Gastroesophageal sphincter (tissue), 3 donors: ENCODE measurements at regions not wholly inside any gene's neighbourhood (a gene's known extent, or its start where the extent isn't known, plus 50 kb on each side); places are given as distances from the start of the nearest gene placed in this dataset.

Experiments
- POLR2AphosphoS5 ChIP-seq: sonication (generic); formaldehyde crosslinking; IDR thresholded peaks from one replicate; pipeline ENCODE4 v1.6.1; 2017; ENCODE audit warnings: antibody characterized with exemption
- TF ChIP-seq, protein P1 (sequence below), 4 experiments: fragments of 200-600 bp in 2 of 4; fragments of 450-650 bp in 2 of 4; sonication (generic) in 1 of 4; IDR thresholded peaks; one replicate each; pipeline ENCODE4 v1.5.1; 2017 to 2019; ENCODE audit warnings: antibody characterized with exemption in 4 of 4, mild to moderate bottlenecking in 2 of 4, moderate library complexity in 2 of 4

DNA sequence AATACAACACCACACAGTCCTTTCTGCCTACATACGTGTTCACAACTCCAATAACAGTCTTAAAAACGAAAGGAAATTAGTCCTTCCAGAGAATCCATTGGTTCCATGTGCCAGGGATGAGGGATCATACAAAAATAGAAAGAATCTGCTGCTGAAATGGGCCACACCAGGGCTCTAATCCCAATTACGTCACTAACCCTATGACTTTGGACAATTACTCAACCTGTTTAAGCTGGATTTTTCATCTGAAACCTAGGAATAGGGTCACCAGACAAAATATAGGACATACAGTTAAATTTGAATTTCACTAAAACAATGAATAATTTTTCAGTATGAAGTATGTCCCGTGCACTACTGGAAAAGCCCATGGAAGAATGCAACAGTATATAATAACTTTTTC is 264.7 kb downstream of the YTHDC2 start:
- TF ChIP-seq, protein P1, sequence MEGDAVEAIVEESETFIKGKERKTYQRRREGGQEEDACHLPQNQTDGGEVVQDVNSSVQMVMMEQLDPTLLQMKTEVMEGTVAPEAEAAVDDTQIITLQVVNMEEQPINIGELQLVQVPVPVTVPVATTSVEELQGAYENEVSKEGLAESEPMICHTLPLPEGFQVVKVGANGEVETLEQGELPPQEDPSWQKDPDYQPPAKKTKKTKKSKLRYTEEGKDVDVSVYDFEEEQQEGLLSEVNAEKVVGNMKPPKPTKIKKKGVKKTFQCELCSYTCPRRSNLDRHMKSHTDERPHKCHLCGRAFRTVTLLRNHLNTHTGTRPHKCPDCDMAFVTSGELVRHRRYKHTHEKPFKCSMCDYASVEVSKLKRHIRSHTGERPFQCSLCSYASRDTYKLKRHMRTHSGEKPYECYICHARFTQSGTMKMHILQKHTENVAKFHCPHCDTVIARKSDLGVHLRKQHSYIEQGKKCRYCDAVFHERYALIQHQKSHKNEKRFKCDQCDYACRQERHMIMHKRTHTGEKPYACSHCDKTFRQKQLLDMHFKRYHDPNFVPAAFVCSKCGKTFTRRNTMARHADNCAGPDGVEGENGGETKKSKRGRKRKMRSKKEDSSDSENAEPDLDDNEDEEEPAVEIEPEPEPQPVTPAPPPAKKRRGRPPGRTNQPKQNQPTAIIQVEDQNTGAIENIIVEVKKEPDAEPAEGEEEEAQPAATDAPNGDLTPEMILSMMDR (IDR thresholded peaks at IDR 0.05) = no peak
- TF ChIP-seq POLR2AphosphoS5 = no peak
